ENCODE measurements at regions not wholly inside any gene's neighbourhood (a gene's known extent, or its start where the extent isn't known, plus 50 kb on each side); places are given as distances from the start of the nearest gene placed in this dataset.
A peak's percentile ranks its signal among the peaks of the same experiment; 100 is the strongest.

DNA sequence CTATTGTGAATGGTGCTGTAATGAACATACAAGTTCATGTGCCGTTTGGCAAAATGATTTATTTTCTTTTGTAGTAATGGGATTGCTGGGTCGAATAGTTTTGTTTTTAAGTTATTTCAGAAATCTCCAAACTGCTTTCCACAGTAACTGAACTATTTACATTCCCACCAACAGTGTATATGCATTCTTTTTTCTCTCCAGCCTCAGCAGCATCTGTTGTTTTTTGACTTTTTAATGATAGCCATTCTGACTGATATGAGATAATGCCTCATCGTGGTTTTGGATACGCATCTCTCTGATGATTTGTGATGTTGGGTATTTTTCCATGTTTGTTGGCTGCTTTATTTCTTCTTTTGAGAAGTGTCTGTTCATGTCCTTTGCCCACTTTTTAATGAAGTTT is 246.3 kb upstream of the ADGRL3 start:
- H3K4me3 ChIP-seq (replicated peaks in 1 of 2; ENCODE audit: low read depth in 2 of 2, low read length in 2 of 2): no peak overlapping the region
- no peak for DNase-seq (ENCODE audit: low read depth in 2 of 2)
- TF ChIP-seq, protein P1, sequence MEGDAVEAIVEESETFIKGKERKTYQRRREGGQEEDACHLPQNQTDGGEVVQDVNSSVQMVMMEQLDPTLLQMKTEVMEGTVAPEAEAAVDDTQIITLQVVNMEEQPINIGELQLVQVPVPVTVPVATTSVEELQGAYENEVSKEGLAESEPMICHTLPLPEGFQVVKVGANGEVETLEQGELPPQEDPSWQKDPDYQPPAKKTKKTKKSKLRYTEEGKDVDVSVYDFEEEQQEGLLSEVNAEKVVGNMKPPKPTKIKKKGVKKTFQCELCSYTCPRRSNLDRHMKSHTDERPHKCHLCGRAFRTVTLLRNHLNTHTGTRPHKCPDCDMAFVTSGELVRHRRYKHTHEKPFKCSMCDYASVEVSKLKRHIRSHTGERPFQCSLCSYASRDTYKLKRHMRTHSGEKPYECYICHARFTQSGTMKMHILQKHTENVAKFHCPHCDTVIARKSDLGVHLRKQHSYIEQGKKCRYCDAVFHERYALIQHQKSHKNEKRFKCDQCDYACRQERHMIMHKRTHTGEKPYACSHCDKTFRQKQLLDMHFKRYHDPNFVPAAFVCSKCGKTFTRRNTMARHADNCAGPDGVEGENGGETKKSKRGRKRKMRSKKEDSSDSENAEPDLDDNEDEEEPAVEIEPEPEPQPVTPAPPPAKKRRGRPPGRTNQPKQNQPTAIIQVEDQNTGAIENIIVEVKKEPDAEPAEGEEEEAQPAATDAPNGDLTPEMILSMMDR (IDR thresholded peaks at IDR 0.05; ENCODE audit: low read depth, low read length): no peak

DNA sequence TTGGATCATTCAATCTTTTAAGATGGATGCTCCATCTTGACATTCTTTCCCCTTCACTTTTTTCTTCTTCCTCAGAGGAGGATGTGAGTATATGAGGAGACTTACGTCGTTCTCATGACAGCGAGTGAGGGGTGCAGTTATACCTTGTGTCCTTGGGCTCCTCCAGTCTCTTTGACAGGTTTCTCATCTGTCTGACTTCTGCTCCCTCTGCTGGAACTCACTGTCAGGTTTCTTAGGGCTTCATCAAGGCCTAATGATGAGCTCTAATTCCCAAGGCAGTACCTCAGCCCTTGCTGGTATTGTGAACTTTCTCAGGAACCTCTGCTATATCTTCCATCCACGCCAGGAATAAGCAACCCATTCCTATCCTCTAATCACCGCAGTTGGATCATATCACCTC is 237.8 kb upstream of the ADGRL3 start:
- DNase-seq (ENCODE audit: low read depth in 2 of 2): no peak
- TF ChIP-seq, protein P1 (IDR thresholded peaks at IDR 0.05; ENCODE audit: low read depth, low read length): no peak
- H3K4me3 ChIP-seq (replicated peaks in 1 of 2; ENCODE audit: low read depth in 2 of 2, low read length in 2 of 2): no peak overlapping the region

DNA sequence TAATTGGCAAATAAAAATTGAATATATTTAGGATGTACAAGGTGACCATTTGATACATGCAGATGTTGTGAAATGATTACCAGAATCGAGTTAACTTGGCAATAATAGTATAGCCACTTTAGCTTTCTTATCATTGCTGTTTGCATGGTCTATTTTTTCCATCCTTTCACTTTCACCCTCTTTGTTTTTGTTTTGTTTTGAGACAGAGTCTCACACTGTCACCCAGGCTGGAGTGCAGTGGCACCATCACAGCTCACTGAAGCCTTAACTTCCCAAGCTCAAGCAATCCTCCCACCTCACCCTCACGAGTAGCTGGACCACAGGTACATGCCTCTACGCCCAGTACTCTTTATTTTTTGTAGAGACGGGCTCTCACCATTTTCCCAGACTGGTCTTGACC is 218.6 kb upstream of the ADGRL3 start:
- DNase-seq (ENCODE audit: low read depth in 2 of 2): no peak
- H3K4me3 ChIP-seq (replicated peaks in 1 of 2; ENCODE audit: low read depth in 2 of 2, low read length in 2 of 2): no peak overlapping the region
- TF ChIP-seq, protein P1 (IDR thresholded peaks at IDR 0.05; ENCODE audit: low read depth, low read length): no peak

DNA sequence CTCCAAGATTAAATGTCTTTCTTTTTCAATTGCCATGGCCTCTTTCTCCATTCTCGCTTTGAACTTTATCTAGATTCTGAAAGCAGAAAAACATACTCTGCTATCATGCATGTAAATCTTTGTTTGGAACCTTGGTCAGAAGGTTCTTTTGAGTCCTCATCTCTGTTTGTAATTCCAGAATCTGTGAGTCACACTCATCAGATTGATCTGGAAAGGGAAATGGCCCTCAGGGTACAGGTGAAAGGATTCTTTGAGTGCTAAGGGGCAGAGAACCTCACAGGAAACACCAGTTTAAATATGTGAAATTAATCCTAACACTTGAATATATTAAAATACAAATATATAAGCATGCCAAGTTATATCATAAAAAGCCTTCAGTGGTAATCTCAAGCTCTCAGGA is 211.0 kb upstream of the ADGRL3 start:
- no peak overlapping the region for H3K4me3 ChIP-seq (replicated peaks in 1 of 2; ENCODE audit: low read depth in 2 of 2, low read length in 2 of 2)
- TF ChIP-seq, protein P1 (IDR thresholded peaks at IDR 0.05; ENCODE audit: low read depth, low read length): no peak
- DNase-seq (ENCODE audit: low read depth in 2 of 2): no peak

DNA sequence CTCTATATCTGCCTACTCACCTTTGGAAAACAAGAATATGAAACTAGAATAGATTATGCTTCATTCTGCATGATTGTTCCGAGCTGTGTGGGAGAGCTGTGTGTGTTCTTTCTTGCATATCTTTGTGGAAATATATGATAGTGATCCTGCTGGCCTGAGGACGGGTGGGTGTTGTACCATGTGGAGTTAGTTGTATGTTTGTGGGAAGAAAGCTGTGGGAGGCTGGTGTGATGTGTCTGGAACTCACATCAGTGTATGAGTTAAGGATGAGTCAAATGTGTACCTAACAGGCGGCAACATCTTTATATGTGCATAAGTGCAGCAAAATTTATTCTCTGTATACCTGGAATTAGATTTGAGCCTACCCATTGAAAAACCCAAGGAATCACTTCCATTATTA is 208.1 kb upstream of the ADGRL3 start:
- peak in 1 of 2 donors; percentile 50 for DNase-seq (ENCODE audit: low read depth in 2 of 2)
- H3K4me3 ChIP-seq (replicated peaks in 1 of 2; ENCODE audit: low read depth in 2 of 2, low read length in 2 of 2): no peak overlapping the region
- TF ChIP-seq, protein P1 (IDR thresholded peaks at IDR 0.05; ENCODE audit: low read depth, low read length): no peak

DNA sequence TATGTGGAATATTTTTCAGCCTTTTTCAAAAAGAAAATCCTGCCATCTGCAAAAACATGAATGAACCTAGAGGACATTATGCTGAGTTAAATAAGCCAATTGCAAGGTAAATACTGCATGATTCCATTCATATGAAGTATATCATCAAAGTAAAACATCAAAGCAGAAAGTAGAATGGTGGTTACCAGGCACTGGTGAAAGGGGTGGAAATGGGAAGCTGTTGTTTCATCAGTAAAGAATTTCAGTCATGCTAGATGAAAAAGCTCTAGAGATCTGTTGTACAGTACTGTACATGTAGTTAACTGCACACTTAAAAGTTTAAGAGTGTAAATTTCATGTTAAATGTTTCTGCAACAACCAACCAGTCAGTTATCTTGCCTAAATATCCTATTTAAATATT is 196.8 kb upstream of the ADGRL3 start:
- DNase-seq (ENCODE audit: low read depth in 2 of 2): peak in 1 of 2 donors; percentile 39
- no peak overlapping the region for H3K4me3 ChIP-seq (replicated peaks in 1 of 2; ENCODE audit: low read depth in 2 of 2, low read length in 2 of 2)
- TF ChIP-seq, protein P1 (IDR thresholded peaks at IDR 0.05; ENCODE audit: low read depth, low read length): no peak

DNA sequence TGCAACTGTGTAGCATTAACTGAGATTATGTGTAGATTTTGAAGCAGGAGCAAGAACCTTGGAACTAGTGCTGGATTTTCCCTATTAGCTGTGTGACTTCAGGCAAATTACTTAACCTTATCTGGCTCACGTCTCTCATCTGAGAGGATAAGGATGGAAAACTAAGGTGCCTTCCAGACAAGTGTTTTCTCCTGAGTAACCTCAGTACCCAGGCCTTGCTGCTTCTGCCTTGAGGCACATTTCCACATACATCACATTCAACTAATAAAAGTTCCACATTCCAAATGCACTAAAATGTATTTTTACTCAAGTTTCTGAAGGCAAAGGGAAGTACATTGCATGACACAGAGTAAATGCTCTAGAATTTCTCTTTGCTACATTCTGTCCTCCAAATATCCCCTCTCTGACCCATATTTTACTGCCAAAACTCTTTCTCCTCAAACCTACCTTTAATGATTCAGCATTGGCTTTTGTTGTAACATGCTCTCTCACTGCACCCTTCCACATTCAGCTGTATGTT is 195.4 kb upstream of the ADGRL3 start:
- no peak overlapping the region for H3K4me3 ChIP-seq (replicated peaks in 1 of 2; ENCODE audit: low read depth in 2 of 2, low read length in 2 of 2)
- no peak for DNase-seq (ENCODE audit: low read depth in 2 of 2)
- TF ChIP-seq, protein P1 (IDR thresholded peaks at IDR 0.05; ENCODE audit: low read depth, low read length): no peak
